GM23338 (cell line): ENCODE measurements at regions not wholly inside any gene's neighbourhood (a gene's known extent, or its start where the extent isn't known, plus 50 kb on each side); places are given as distances from the start of the nearest gene placed in this dataset.

Experiments used
- ATAC-seq: fragments of 200-7000 bp; cut with Tn5 transposase; 3 replicates; pipeline ENCODE4 v1.9.1; 2020
- DNase-seq: peaks from one replicate; pipeline ENCODE4 v3.0.0-alpha.2; 2015; ENCODE audit warnings: low spot score
- H2AFZ ChIP-seq: fragments of 200-600 bp; sonication (generic); 2 replicates; pipeline ENCODE4 v1.8.0; 2016; ENCODE audit warnings: antibody characterized with exemption, mild to moderate bottlenecking, moderate library complexity
- H3F3A ChIP-seq: fragments of 200-600 bp; sonication (generic); replicated peaks from 2 replicates; pipeline ENCODE4 v1.8.0; 2017; ENCODE audit warnings: antibody characterized with exemption, mixed run types, low read depth
- H3K27ac ChIP-seq: fragments of 200-600 bp; sonication (generic); 2 replicates; pipeline ENCODE4 v1.6.1; 2016; ENCODE audit warnings: low read depth
- H3K27me3 ChIP-seq: fragments of 200-600 bp; sonication (generic); 2 replicates; pipeline ENCODE4 v1.8.0; 2016; ENCODE audit warnings: mild to moderate bottlenecking, mixed run types, moderate library complexity; ENCODE audit not compliant: insufficient read depth
- H3K36me3 ChIP-seq: fragments of 200-600 bp; sonication (generic); 2 replicates; pipeline ENCODE4 v1.8.0; 2016; ENCODE audit warnings: mild to moderate bottlenecking; ENCODE audit not compliant: insufficient read depth
- H3K4me1 ChIP-seq: fragments of 200-600 bp; sonication (generic); 2 replicates; pipeline ENCODE4 v1.8.0; 2016; ENCODE audit warnings: mild to moderate bottlenecking, moderate library complexity; ENCODE audit not compliant: insufficient read depth
- H3K4me2 ChIP-seq: fragments of 200-600 bp; sonication (generic); 2 replicates; pipeline ENCODE4 v1.7.1; 2017; ENCODE audit warnings: mixed run types
- H3K4me3 ChIP-seq: fragments of 200-600 bp; sonication (generic); 2 replicates; pipeline ENCODE4 v1.6.1; 2016; ENCODE audit warnings: mixed run types
- H3K79me2 ChIP-seq: fragments of 200-600 bp; sonication (generic); replicated peaks from 2 replicates; pipeline ENCODE4 v1.8.0; 2017; ENCODE audit warnings: mild to moderate bottlenecking; ENCODE audit not compliant: insufficient read depth
- H3K9me2 ChIP-seq: fragments of 200-600 bp; sonication (generic); 2 replicates; pipeline ENCODE4 v1.8.0; 2017; ENCODE audit not compliant: insufficient read depth
- H4K20me1 ChIP-seq: fragments of 200-600 bp; sonication (generic); replicated peaks from 2 replicates; pipeline ENCODE4 v1.8.0; 2017; ENCODE audit warnings: mild to moderate bottlenecking; ENCODE audit not compliant: insufficient read depth
- H3K27ac Mint-ChIP-seq: 2 replicates; pipeline ENCODE4 v1.8.0; 2020; ENCODE audit warnings: inconsistent platforms, mild to moderate bottlenecking, moderate library complexity, mixed read lengths
- H3K27me3 Mint-ChIP-seq: 3 replicates; pipeline ENCODE4 v1.8.0; 2022; ENCODE audit warnings: low read depth, mild to moderate bottlenecking, moderate library complexity, mixed read lengths, inconsistent platforms; ENCODE audit not compliant: insufficient read depth, poor library complexity
- H3K36me3 Mint-ChIP-seq: 3 replicates; pipeline ENCODE4 v1.8.0; 2021; ENCODE audit warnings: low read depth, mild to moderate bottlenecking, inconsistent platforms, moderate library complexity, mixed read lengths
- H3K4me1 Mint-ChIP-seq: 3 replicates; pipeline ENCODE4 v1.8.0; 2020; ENCODE audit warnings: mild to moderate bottlenecking, inconsistent platforms, mixed read lengths
- H3K4me3 Mint-ChIP-seq: 3 replicates; pipeline ENCODE4 v1.8.0; 2021; ENCODE audit warnings: moderate library complexity, mild to moderate bottlenecking, inconsistent platforms, mixed read lengths
- H3K9me3 Mint-ChIP-seq: 3 replicates; pipeline ENCODE4 v1.8.0; 2020; ENCODE audit warnings: moderate library complexity, mild to moderate bottlenecking, inconsistent platforms, mixed read lengths
- CREB1 ChIP-seq: fragments of 250-450 bp; sonication (Bioruptor Pico); IDR thresholded peaks from 2 replicates; pipeline ENCODE4 v1.5.0; 2020; ENCODE audit warnings: low read depth, mild to moderate bottlenecking, moderate library complexity
- CTCF ChIP-seq, 2 experiments: fragments of 200-600 bp in 1 of 2; sonication (generic) in 1 of 2; conservative IDR thresholded peaks; 2 replicates each; pipeline versions ENCODE4 v1.5.1 to v1.6.1; 2016 to 2017; ENCODE audit warnings: antibody characterized with exemption in 2 of 2, low read depth in 2 of 2, mild to moderate bottlenecking in 2 of 2, moderate library complexity in 1 of 2
- ETS1 ChIP-seq: IDR thresholded peaks from 2 replicates; pipeline ENCODE4 v1.6.1; 2016; ENCODE audit warnings: antibody characterized with exemption
- EZH2 ChIP-seq: fragments of 200-600 bp; sonication (generic); IDR thresholded peaks from one replicate; pipeline ENCODE4 v1.8.0; 2017; ENCODE audit warnings: antibody characterized with exemption, mild to moderate bottlenecking, low read depth; ENCODE audit not compliant: unreplicated experiment
- EZH2phosphoT487 ChIP-seq: fragments of 200-600 bp; sonication (generic); IDR thresholded peaks from one replicate; pipeline ENCODE4 v1.8.1; 2018; ENCODE audit warnings: antibody characterized with exemption; ENCODE audit not compliant: unreplicated experiment
- JUNB ChIP-seq: IDR thresholded peaks from one replicate; pipeline ENCODE4 v1.6.1; 2016; ENCODE audit warnings: antibody characterized with exemption; ENCODE audit not compliant: unreplicated experiment
- NANOG ChIP-seq: IDR thresholded peaks from 2 replicates; pipeline ENCODE4 v1.6.1; 2016; ENCODE audit warnings: antibody characterized with exemption, borderline replicate concordance
- POLR2AphosphoS5 ChIP-seq: IDR thresholded peaks from 2 replicates; pipeline ENCODE4 v1.6.1; 2016; ENCODE audit warnings: antibody characterized with exemption, low read depth
- STAT1 ChIP-seq: IDR thresholded peaks from one replicate; pipeline ENCODE4 v1.6.1; 2016; ENCODE audit warnings: antibody characterized with exemption; ENCODE audit not compliant: unreplicated experiment
- ZNF114 ChIP-seq: fragments of 250-450 bp; sonication (Bioruptor Pico); IDR thresholded peaks from 2 replicates; pipeline ENCODE4 v1.5.0; 2020; ENCODE audit warnings: mild to moderate bottlenecking, moderate library complexity
- ZNF331 ChIP-seq: fragments of 250-450 bp; sonication (Bioruptor Pico); IDR thresholded peaks from 2 replicates; pipeline ENCODE4 v1.5.0; 2020; ENCODE audit warnings: low read depth, mild to moderate bottlenecking, moderate library complexity
- TF ChIP-seq, protein P1 (sequence below): IDR thresholded peaks from one replicate; pipeline ENCODE4 v1.6.1; 2018; ENCODE audit warnings: antibody characterized with exemption; ENCODE audit not compliant: unreplicated experiment

GRCh38 chr10:123518765-123519164, 147.4 kb upstream of the GPR26 start:
- no peaks in the 10 kb centered on the region for H4K20me1 ChIP-seq
- no peak overlapping the region for H3K27ac Mint-ChIP-seq
- peaks cover 13% of the 10 kb centered on the region for H3K4me1 Mint-ChIP-seq
- no peaks in the 10 kb centered on the region for H3F3A ChIP-seq
- TF ChIP-seq JUNB (no peak), CREB1 (CRISPR knock-in tag) (no peak), ZNF114 (CRISPR knock-in tag) (no peak), STAT1 (no peak), POLR2AphosphoS5 (no peak), CTCF (conservative IDR thresholded peaks at IDR 0.05; ENCODE audit: low read depth in 2 of 2) (no peak), EZH2 (no peak)
- H3K79me2 ChIP-seq = no peaks in the 10 kb centered on the region
- H3K36me3 ChIP-seq = no peaks in the 10 kb centered on the region
- H3K27ac ChIP-seq = no peak overlapping the region
- peaks cover 4% of the 10 kb centered on the region for H3K9me2 ChIP-seq
- H3K4me3 Mint-ChIP-seq = no peak overlapping the region
- H3K27me3 ChIP-seq = no peaks in the 10 kb centered on the region
- ATAC-seq (no peak), DNase-seq (no peak)
- peaks cover 8% of the 10 kb centered on the region for H3K27me3 Mint-ChIP-seq
- no peaks in the 10 kb centered on the region; the same call in 2 of the 3 replicates for H3K36me3 Mint-ChIP-seq
- no peak overlapping the region for H3K4me2 ChIP-seq
- H3K9me3 Mint-ChIP-seq = no peaks in the 10 kb centered on the region; the same call in 2 of the 3 replicates
- H3K4me3 ChIP-seq = no peak overlapping the region
- H3K4me1 ChIP-seq = peaks cover 10% of the 10 kb centered on the region
- H2AFZ ChIP-seq = no peak overlapping the region

- no peak for DNase-seq
- ATAC-seq = peak; percentile 33; the same call in 2 of the 3 replicates
- no peak overlapping the region for H3K27ac Mint-ChIP-seq
- TF ChIP-seq ZNF331 (no peak), CTCF (conservative IDR thresholded peaks at IDR 0.05; ENCODE audit: low read depth in 2 of 2) (no peak), NANOG (no peak), ZNF114 (CRISPR knock-in tag) (no peak), EZH2 (no peak), EZH2phosphoT487 (no peak), ETS1 (no peak), CREB1 (CRISPR knock-in tag) (no peak), JUNB (no peak), STAT1 (no peak), POLR2AphosphoS5 (no peak)
- TF ChIP-seq, protein P1, sequence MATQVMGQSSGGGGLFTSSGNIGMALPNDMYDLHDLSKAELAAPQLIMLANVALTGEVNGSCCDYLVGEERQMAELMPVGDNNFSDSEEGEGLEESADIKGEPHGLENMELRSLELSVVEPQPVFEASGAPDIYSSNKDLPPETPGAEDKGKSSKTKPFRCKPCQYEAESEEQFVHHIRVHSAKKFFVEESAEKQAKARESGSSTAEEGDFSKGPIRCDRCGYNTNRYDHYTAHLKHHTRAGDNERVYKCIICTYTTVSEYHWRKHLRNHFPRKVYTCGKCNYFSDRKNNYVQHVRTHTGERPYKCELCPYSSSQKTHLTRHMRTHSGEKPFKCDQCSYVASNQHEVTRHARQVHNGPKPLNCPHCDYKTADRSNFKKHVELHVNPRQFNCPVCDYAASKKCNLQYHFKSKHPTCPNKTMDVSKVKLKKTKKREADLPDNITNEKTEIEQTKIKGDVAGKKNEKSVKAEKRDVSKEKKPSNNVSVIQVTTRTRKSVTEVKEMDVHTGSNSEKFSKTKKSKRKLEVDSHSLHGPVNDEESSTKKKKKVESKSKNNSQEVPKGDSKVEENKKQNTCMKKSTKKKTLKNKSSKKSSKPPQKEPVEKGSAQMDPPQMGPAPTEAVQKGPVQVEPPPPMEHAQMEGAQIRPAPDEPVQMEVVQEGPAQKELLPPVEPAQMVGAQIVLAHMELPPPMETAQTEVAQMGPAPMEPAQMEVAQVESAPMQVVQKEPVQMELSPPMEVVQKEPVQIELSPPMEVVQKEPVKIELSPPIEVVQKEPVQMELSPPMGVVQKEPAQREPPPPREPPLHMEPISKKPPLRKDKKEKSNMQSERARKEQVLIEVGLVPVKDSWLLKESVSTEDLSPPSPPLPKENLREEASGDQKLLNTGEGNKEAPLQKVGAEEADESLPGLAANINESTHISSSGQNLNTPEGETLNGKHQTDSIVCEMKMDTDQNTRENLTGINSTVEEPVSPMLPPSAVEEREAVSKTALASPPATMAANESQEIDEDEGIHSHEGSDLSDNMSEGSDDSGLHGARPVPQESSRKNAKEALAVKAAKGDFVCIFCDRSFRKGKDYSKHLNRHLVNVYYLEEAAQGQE = no peak
Observed at GRCh38 chr10:123519861-123520260, 146.3 kb upstream of the GPR26 start.

More at GRCh38 chr10:123519861-123520260, 146.3 kb upstream of the GPR26 start:
- Mint-ChIP-seq H3K27me3 (peaks cover 8% of the 10 kb centered on the region), H3K9me3 (no peaks in the 10 kb centered on the region; the same call in 1 of the 3 replicates), H3K36me3 (no peaks in the 10 kb centered on the region; the same call in 2 of the 3 replicates), H3K4me1 (peaks cover 7% of the 10 kb centered on the region), H3K4me3 (no peak overlapping the region)
- Histone ChIP-seq H3K9me2 (peaks cover 4% of the 10 kb centered on the region), H3K4me1 (0 out of 2 replicates have a peak, but pooled peaks cover under 1% of the 10 kb centered on the region), H3K27me3 (no peaks in the 10 kb centered on the region), H3K79me2 (no peaks in the 10 kb centered on the region), H2AFZ (no peak overlapping the region), H3F3A (no peaks in the 10 kb centered on the region), H3K4me2 (no peak overlapping the region), H3K4me3 (no peak overlapping the region), H3K27ac (no peak overlapping the region), H4K20me1 (no peaks in the 10 kb centered on the region), H3K36me3 (no peaks in the 10 kb centered on the region)
